HG03159 (cell line): ENCODE measurements at regions not wholly inside any gene's neighbourhood (a gene's known extent, or its start where the extent isn't known, plus 50 kb on each side); places are given as distances from the start of the nearest gene placed in this dataset.
A peak's percentile ranks its signal among the peaks of the same experiment; 100 is the strongest.

ENCODE experiments used
- ATAC-seq: cut with Tn5 transposase; IDR thresholded peaks from one replicate; pipeline ENCODE4 v1.9.1; 2021; ENCODE audit warnings: mild to moderate bottlenecking, moderate library complexity; ENCODE audit not compliant: unreplicated experiment

DNA sequence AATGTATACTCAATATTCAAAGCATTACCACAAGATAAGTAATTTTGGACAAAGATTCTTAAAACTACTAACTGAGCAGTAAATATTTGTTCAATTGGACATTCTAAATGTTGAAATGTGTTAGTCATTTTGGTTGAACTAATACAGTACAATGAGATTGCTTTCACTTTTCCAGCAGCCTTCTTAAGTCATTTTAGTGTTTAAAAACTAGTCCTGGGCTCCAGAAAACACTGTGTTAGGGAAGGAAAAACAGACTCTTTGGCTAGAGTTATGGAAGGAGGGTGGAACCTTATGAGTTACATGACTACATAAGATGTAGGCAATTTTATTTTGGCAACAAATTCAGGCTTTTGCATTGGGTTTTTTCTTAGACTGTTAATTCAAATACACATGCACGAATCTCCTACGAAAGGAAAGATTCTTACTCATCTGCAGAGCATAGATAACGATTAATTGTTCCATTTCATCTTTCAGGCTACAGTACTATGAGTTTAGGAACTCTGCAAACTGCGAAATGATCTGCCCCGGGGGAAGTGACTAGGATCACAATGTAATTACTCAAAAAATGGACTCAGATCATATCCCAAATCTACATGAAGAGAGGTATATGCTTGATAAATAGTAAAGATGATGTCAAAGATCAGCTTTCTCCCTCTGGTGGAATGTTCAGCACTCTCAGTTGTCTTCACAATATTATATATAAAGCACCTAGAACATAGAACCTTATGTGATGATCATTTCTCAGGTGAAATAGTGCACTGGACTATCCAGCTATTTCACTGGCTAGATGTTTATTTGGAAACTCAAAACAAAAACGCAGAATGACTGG is 492.8 kb upstream of the MDFIC2 start:
- no peak for ATAC-seq

DNA sequence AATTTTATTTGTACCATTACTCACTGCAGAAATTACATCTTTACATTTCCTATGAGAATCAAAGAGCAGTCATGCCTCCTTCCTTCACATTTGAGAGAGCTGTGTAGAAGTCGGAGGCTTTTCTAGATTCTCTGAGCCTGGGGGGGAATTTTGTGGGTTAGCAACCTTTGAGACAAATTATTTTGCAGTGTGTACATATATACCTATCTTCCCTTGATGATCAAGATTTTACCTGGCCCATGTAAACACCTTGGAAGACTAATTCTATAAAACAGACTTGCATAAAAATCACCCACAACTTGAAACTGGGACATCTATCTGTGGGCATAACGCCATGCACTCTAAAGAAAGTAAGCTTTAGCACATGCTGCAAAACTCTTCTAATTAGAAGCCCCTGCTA is 491.5 kb upstream of the MDFIC2 start:
- ATAC-seq, result no peak

DNA sequence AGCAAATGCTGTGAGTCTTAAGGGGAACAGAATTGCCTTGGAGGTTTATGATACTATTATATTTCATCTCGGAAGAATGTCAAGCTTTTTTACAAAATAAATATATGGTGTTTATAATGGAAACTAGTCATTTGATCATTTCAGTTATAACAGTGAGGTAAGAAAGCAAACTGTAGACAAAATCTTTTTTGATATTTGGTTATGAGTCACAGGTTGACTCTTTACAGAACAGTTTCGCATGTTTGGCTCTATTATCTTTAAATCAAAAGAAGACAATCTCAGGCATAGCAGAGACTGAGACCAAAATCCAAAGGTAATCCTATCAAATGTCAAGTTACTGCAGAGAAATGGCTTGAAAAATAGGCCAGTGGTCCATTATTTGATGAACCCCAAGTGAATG is 490.9 kb upstream of the MDFIC2 start:
- no peak for ATAC-seq

DNA sequence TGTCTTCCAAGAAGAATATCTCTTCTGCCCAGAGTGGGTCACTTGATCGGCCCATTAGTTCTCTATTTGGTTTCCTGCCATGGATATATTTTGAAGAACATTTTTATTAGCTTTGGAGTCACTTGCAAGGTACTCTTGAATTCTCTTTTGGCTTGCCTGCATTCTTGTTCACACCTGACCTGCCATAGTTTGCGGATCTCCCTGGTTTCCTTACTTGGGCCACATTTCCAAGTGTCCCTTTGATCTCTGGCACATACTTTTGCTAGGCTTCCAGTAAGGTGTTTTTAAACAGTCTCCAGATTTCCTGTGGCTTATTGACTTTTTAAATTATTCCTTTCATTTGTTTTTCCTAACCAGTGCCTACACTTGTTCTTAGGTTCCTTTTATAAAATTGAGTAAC is 488.5 kb upstream of the MDFIC2 start:
- no peak for ATAC-seq

DNA sequence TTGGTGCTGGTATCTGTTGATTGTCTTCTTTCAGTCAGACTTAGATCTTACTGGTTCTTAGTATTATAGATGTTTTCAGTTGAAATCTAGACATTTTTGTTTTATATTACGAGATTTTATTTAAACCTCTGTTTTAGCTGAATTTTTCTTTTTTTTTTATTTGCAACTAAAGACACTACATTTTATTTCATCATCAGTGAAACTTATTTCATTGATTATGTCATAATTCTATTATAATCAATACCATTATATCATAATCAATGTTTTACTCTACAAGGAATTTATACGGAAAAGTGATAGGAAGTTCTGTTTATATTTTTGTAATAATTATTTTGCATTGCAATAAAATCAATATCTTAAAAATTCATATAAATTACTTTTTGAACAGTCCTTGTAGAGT is 477.4 kb upstream of the MDFIC2 start:
- no peak for ATAC-seq

DNA sequence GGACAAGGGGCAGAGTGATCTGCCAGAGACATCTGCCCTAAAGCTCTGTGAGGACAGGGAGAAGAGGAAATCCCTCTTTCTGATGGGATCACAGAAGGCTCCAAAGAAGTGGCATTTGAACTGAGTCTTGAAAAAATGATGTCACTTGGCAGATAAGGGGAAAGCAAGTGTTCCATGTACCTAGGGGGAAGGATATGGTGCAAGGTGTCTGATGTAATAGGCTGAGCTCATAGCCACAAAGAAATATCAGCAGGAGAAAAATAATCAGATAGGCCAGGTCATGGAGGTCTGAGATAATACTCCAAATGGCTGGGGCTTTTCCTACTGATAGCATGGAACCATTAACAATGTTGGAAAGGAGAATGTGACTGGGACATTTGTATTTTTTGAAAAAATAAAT is 468.4 kb upstream of the MDFIC2 start:
- no peak for ATAC-seq

DNA sequence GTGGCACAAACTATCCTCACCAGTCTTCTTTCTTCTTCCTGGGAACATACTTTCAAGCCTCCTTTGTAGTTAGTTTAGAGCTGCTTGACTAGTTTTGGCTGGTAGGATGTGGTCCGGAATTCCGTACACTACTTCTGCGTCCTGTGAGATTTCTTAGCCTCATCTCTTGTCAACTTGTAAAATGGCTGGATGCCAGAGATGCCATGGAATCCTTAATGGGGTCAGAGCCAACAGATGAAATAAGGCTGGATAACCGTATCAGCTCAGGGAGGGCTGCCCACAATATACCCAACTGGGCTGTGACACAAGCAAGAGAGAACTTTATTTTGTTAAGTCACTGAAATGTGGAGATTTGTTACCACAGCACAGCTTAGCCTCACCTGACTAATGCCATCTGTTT is 466.9 kb upstream of the MDFIC2 start:
- ATAC-seq, result no peak

DNA sequence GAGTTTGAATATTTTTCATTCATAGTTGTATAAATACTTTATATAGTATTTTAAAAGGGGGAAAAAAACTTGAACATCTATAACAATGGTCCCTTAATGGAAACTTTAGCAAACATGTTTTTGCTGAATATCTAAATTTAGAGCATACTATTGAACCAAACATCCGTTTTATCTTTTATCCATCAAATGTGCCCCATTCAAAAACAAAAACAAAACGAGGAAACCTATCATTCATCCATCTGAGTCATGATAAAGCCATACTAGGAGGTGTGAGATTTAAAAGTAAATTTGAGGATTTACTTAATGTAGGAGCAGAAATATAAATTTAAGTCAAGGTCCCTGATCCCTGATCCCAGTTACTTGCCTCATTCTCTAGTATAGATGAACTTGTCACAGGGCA is 463.6 kb upstream of the MDFIC2 start:
- ATAC-seq, result no peak

DNA sequence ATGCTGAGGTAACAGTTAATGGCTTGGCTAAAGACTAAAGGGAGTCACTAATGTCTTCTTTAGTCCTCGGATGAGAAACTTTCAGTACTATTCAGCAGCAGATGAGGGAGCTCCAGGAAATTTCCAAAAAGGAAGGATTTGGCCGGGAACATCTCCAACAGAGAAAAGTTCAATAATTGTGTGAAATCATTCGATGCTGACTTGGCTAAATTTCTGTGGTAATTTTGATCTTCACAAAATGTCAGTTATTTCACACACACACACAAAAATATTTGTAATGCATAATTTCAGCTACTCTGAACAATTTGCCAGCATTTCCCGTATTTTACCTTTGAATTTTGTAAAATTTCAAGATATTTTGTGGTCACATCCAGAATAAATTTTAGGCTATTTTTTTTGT is 462.8 kb upstream of the MDFIC2 start:
- no peak for ATAC-seq

DNA sequence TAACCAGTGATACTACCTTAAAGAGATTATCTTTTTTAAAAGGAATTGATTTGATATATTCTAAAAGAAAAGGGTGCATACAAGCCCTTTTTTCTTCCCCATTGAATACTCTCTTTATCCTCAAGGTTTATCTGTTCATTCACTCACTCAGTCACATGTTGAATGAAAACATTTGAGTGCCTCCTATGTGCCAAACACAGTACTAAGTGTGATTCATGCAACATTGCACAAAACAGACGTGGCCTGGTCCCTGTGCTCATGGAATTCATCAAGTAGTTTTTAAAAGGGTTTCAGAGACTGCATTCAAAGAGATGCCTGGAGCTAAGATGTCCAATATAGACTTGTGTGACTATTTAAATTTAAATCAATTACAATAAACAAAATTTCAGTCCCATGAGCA is 462.2 kb upstream of the MDFIC2 start:
- no peak for ATAC-seq

DNA sequence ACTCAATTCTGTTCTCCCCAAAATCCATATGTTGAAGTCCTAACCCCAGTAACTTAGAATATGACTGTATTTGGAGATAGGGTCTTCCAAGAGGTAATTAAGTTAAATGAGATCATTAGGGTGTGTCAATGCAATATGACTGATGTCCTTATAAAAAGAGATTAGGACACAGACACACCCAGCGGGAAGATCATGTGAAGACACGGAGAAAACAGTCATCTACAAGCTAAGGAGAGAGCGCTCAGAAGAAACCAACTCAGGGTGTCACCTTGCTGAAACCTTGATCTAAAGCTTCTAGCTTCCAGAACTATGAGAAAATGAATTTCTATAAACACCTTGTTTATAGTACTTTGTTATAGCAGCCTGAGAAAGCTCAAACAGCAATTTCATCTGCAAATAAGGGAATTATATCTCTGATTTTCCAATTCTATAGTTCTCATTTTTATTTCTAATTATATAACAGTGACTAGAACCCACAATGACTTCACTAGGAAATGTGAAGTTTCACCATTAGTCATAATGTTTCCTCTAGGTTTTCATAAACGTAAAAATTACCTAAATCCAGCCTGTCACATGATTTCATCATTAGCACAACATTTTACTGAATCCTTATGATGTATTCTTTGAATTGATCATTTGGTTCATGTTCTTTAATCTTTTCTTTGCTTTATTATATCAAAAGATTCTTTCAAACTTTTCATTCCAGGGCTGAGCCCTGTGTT is 459.1 kb upstream of the MDFIC2 start:
- ATAC-seq, result peak; percentile 70

DNA sequence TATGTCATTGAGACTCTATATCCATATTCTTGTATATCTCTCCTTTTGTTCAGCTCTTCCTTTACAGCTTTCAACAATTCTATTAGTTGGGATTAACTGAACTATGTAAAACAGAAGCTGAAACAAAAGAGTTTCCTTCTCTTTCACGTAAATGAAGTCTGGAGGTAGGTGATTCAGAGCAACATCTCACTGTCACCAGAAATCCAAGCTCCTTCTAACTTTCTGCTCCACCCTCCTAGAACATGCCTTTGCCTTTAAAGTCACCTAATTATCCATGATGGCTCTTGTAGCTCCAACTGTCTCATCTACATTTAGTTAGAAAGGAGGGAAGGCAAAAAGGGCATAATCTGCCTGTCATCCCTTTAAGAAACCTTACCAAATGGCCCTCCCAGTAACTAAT is 458.2 kb upstream of the MDFIC2 start:
- ATAC-seq, result no peak

DNA sequence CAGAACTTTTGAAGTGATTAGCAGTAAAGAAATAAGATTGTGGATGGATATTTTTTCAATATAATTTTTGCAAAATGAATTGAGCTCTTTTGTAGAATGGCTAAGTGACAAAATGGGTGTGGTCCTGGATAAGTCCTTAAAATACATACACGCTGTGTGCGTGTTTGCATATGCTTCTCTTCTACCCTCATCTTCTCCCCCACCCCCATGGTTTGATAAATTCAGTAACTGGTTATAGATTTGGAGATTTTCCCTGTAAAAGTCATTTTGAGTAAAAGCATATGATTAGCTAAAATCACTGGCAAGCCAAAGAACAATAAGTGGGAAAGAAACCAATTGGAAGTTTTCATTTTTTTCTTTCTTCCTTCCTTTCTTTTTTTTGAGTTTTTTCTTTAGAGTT is 453.9 kb upstream of the MDFIC2 start:
- no peak for ATAC-seq

DNA sequence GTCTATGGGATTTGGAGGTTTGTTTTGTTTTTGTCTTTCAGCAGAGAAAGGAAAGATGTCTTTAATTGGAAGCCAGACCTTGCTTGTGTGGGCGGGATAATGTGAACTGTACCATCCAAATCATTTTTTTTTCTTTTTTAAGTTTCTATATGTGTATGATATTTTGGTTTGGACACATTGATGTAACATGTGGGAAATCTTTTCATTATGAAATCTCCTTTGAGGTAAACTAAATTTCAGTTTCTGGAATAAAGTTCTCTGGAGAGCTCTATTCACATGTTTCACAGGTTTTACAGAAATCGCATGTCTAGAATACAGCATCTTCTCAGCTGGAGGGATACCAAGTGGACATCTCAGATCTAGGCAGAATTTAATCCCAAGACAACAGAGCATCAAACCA is 451.5 kb upstream of the MDFIC2 start:
- no peak for ATAC-seq

DNA sequence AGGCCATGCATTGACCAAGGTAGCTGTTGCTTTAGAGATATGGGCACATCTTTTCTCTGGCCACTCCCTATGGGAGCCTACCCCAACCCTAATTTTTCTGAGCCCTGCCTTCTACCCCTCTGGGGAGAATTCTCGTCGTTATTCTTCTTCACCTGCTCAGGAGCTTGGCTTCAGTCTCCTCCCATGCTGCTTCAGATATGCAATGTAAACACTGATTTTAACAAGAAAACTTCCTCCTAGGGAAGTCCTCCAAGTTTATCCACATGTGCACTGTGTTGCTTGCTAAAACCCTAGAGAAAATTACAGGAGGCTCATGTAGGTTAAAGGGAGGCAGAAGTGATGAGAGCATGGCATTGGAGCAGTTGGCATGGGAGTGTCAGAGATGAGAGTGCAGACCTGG is 445.2 kb upstream of the MDFIC2 start:
- ATAC-seq, result no peak

DNA sequence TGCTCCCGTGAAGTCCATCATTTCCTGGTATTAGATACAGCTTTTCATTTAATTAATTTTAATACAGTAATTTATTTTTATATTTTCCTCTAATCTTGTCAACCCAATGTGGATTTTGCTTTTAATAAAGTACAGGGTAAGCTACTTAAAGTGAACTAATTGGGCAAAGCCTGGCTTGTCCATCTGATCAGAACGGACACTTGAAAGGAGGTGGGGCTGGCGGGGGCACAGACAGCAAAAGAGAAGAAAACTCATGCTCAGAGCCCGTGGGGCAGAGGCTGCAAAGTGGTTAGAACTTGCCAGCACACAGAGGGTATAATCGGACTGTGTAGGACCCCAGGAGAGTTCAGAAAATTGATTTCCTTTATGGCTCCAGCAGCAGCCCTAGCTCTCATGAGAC is 443.1 kb upstream of the MDFIC2 start:
- ATAC-seq, result no peak

DNA sequence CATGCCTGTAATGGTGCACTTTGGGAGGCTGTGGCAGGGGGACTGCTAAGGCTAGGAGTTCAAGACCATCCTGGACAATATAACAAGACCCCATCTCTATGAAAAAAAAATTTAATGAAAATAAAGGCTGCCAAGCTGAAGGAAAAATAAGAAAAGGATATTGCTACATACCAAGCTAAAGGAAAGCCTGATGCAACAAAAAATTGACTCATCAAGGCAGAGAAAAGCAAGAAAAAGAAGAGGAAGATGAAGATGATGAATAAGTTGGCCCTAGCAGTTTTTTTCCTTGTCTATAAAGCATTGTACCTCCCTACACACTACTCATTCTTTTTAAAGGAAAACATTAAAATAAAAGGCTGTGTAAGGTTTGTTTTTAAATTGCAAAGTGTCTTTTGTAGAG is 441.9 kb upstream of the MDFIC2 start:
- ATAC-seq, result no peak

DNA sequence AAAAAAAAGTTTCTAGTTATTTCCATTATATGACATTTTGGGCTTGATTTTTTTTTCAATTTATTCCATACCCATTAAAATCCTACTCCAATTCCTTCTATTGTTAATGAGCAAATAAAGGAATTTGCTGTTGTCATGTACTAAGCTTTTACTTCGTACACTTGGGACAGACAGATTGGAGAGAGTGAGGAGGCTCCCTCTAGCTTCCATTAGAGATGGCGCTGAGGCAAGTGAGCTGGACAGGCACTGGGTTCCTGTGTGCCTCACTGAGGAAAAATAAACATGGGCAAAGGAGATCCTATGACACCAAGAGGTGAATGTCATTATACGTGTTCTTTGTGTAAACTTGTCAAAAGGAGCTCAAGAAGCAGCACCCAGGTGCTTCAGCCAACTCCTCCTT is 441.1 kb upstream of the MDFIC2 start:
- no peak for ATAC-seq

DNA sequence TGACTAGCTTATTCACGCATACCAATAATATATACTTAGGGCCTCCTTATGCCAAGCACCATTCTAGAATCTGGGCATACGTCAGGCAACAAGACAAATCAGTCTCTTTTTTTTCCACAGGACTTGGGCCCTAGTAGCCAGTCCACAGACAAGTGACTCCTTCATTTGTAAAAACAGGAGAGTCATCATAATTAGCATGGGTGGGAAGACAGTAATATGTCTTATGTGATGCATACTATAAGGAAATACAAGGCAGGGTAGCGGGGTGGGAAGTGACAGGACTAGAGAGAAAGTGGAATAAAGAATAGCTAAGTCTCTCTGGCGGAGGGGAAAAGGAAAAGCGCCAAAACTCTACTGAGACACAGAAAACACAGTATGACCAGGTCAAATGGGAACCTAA is 439.6 kb upstream of the MDFIC2 start:
- no peak for ATAC-seq

DNA sequence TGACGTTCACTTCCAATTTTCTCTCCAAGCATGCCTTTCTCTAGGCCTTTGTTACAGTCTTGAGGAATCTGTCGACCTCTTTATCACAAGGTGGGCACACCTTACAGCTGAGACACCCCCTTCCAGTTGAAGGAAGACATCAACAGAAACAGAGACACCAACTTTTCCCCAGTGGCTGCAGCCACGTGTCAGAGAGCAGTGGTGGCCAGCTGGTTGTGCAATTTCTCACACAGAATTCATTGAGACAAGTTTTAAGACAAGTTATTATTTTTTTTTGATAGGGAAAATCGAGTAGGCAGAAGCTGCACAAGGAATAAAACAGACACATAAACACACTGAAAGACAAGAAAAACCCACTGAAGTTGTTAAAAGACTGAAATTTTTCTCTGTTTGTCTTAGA is 436.7 kb upstream of the MDFIC2 start:
- ATAC-seq, result no peak

DNA sequence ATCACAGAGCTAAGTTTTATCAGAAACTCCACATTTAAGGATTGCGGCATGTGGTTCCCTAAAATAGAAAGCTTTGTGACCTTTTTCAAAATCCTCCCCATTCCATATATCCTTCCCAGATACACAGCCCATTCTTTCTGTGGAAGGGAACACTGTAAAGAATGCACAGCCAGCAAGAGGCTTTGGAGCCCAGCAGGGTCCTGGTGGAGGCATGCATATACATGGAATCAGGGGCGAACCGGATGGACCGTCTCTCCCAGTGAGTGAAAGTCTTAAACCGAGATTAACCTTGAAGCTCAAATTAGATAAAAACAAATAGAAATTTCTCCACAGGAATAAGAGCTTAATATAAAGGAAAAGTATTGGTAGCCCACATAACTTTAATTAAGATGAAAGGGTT is 436.2 kb upstream of the MDFIC2 start:
- no peak for ATAC-seq

DNA sequence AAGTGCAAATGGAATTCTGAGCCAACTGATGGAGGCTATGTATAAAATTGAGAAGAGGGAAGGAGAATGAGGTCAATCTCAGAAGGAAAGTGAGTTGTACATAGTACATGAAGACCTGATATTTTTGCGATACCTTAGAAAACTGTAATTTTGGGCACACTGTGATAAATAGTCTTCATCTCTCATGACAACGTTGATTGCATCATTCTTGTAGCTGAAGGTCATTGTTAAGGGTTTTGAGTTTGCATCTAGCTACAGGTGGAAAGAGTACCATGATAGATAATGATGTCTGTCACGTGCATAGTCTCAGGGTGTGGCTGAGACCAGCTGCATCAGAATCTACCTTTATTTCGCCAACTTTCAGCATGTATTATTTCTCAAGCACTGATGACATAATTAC is 435.4 kb upstream of the MDFIC2 start:
- no peak for ATAC-seq

DNA sequence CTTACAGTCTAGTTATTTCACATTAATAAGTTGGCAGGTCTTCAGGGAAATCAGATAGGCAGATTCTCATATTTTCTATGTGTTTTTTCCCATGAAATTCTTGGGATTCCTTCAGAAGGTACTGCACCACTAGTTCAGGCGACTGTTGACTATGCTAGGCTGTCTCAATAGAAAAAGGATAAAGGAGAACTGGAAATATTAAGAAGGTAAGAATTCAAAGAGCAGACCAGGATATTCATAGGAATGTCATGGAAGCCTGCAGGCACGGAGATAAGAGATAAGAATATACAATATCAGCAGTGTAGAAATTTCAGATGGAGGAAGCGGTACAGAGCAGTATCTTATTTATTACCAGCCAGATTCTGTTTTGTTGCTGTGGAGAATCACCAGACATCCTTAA is 432.1 kb upstream of the MDFIC2 start:
- no peak for ATAC-seq
